Ovary (tissue), 3 donors: ENCODE measurements at regions not wholly inside any gene's neighbourhood (a gene's known extent, or its start where the extent isn't known, plus 50 kb on each side); places are given as distances from the start of the nearest gene placed in this dataset.

Experiments
- CTCF ChIP-seq, 3 donors: fragments of 450-650 bp in 2 of 3; fragments of 200-600 bp in 1 of 3; IDR thresholded peaks; one replicate each; pipeline versions ENCODE4 v1.5.1 to v1.8.0; 2016 to 2022; ENCODE audit warnings: antibody characterized with exemption in 3 of 3, mild to moderate bottlenecking in 1 of 3
- POLR2A ChIP-seq: fragments of 450-650 bp; IDR thresholded peaks from one replicate; pipeline ENCODE4 v1.6.1; 2017; ENCODE audit warnings: antibody characterized with exemption, mild to moderate bottlenecking, moderate library complexity
- donor health status: DM: no; HTN: no; CAD: no.

GRCh38 chr3:61493339-61493738 lies 68.0 kb upstream of the PTPRG start:
- TF ChIP-seq CTCF (IDR thresholded peaks at IDR 0.05), result no peak
- TF ChIP-seq POLR2A, result no peak
